PFSK-1 (cell line): ENCODE measurements at regions not wholly inside any gene's neighbourhood (a gene's known extent, or its start where the extent isn't known, plus 50 kb on each side); places are given as distances from the start of the nearest gene placed in this dataset.

Source experiments
- FOXP2 ChIP-seq: optimal IDR thresholded peaks from 2 replicates; pipeline ENCODE3; 2011; ENCODE audit warnings: borderline replicate concordance, control low read depth, inconsistent platforms; ENCODE audit not compliant: insufficient read depth; ENCODE audit errors: extremely low read length, extremely low read depth
- POLR2AphosphoS5 ChIP-seq: IDR thresholded peaks from 2 replicates; pipeline ENCODE4 v1.6.1; 2012; ENCODE audit warnings: low read depth, mild to moderate bottlenecking, control low read depth, low read length, moderate library complexity
- SIN3A ChIP-seq: IDR thresholded peaks from 2 replicates; pipeline ENCODE4 v1.6.1; 2012; ENCODE audit warnings: mild to moderate bottlenecking, low read length, moderate library complexity, borderline replicate concordance; ENCODE audit not compliant: insufficient read depth
- TAF1 ChIP-seq: IDR thresholded peaks from 2 replicates; pipeline ENCODE4 v1.6.1; 2012; ENCODE audit warnings: low read length, control low read depth, borderline replicate concordance; ENCODE audit not compliant: insufficient read depth
- TF ChIP-seq, protein P1 (sequence below), 2 experiments: IDR thresholded peaks; 2 replicates each; pipeline versions ENCODE4 v1.6.1 to v1.8.0; 2011 to 2012; ENCODE audit warnings: low read depth in 2 of 2, low read length in 2 of 2, control low read depth in 1 of 2, inconsistent platforms in 1 of 2, mild to moderate bottlenecking in 1 of 2, moderate library complexity in 1 of 2; ENCODE audit not compliant: insufficient read depth in 1 of 2

DNA sequence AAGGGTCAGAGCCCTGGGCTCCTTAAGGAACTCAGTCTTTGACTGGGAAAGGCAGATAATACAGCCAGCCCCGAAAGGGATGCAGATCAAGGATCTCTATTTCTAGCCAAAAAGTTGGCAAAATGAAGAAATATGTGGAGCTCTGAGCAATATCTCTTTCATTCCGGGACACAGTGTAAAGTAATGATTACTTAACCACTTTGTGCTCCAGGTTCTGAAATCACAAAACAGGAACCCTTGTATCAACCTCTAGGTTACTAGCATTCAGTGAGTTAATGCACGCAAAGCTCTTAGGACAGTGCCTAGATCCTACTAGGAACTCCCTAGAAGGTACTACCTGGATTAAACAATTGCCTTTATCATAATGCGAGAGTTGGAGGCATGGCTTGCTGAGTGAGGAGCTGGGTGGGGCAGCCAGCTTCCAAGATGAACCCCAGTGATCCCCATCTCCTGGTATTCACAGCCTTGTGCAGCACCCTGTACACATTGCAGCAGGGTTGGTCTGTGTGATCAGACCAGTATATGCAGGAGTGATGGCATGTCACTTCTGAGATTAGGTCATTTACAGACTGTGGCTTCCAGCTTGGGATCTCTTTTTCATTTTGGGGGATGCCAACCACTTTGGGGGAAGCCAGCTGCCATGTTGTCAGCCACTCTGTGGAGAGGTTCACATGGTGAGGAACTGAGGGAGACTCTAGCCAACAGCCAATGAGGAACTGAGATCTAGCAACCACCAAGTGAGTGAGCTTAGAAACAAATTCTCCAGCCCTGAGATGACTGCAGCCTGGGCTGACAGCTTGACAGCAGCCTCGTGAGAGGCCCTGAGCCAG is 103.1 kb upstream of the SLC44A1 start:
- TF ChIP-seq FOXP2 (no peak), SIN3A (no peak), TAF1 (no peak), POLR2AphosphoS5 (no peak)
- TF ChIP-seq, protein P1, sequence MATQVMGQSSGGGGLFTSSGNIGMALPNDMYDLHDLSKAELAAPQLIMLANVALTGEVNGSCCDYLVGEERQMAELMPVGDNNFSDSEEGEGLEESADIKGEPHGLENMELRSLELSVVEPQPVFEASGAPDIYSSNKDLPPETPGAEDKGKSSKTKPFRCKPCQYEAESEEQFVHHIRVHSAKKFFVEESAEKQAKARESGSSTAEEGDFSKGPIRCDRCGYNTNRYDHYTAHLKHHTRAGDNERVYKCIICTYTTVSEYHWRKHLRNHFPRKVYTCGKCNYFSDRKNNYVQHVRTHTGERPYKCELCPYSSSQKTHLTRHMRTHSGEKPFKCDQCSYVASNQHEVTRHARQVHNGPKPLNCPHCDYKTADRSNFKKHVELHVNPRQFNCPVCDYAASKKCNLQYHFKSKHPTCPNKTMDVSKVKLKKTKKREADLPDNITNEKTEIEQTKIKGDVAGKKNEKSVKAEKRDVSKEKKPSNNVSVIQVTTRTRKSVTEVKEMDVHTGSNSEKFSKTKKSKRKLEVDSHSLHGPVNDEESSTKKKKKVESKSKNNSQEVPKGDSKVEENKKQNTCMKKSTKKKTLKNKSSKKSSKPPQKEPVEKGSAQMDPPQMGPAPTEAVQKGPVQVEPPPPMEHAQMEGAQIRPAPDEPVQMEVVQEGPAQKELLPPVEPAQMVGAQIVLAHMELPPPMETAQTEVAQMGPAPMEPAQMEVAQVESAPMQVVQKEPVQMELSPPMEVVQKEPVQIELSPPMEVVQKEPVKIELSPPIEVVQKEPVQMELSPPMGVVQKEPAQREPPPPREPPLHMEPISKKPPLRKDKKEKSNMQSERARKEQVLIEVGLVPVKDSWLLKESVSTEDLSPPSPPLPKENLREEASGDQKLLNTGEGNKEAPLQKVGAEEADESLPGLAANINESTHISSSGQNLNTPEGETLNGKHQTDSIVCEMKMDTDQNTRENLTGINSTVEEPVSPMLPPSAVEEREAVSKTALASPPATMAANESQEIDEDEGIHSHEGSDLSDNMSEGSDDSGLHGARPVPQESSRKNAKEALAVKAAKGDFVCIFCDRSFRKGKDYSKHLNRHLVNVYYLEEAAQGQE (IDR thresholded peaks at IDR 0.05; ENCODE audit: insufficient read depth in 1 of 2, low read depth in 2 of 2, low read length in 2 of 2), result no peak

DNA sequence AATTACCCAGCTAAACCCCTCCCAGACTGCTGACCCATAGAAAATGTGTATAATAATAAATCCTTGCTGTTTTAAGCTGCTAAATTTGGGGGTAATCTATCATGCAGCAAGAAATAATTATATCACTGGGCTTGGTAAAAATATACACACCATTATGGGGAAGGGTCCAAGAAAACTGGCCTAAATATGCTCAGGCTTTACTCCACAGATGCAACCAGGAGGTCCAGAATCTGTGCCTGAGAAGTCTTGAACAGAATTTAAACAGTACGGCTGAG is 102.5 kb upstream of the SLC44A1 start:
- TF ChIP-seq, protein P1 (IDR thresholded peaks at IDR 0.05; ENCODE audit: insufficient read depth in 1 of 2, low read depth in 2 of 2, low read length in 2 of 2), result no peak
- TF ChIP-seq FOXP2, result no peak
- TF ChIP-seq POLR2AphosphoS5, result no peak
- no peak for TF ChIP-seq SIN3A
- no peak for TF ChIP-seq TAF1

DNA sequence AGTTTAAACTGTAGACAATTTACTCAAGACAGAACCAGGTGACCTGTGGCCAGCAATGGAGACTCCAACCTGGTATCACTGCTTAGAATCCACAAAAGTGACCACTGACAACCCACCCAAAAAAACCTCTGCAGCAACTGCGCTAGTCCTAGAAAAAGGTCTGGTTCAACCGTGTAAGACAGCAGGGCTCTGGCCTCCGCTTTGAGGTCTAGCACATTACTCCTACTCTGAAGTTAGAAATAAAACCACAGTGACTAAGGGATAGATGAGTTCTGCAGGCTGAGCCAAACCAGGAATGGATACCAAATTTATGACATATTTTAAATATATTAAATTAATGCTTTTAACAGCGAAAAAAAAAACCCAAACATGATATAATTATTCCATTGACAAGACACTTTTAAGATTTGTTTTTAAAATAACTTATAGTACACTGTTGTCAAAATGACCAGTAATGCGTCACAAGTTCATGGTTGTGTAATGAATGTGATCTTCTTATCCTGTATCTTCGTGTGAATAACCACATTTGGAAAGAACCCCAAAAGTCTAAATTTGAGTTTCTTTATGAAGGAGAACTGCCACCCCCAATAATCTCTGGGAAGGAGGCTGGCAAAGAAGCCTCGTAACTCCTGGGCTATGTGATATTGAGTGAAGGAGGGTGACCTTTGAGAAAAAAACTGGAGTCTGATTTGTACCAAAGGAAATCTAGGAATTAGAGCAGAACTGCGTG is 101.9 kb upstream of the SLC44A1 start:
- TF ChIP-seq SIN3A (no peak), FOXP2 (no peak), POLR2AphosphoS5 (no peak), TAF1 (no peak)
- TF ChIP-seq, protein P1 (IDR thresholded peaks at IDR 0.05; ENCODE audit: insufficient read depth in 1 of 2, low read depth in 2 of 2, low read length in 2 of 2), result no peak

DNA sequence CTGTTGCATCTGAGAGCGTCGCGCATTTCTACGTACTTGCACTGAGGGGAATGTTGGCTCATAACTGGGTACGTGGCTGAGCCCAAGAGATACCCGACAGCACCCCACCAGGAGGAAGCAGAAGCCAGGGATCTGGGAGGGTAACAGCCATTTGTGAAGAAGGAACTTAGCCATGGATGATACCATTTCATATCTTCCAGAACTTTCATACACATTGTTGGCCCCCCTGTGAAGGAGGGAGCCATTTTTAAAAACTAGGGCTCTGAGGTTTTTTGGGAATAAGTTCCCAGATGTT is 101.4 kb upstream of the SLC44A1 start:
- TF ChIP-seq FOXP2 (no peak), SIN3A (no peak), POLR2AphosphoS5 (no peak), TAF1 (no peak)
- TF ChIP-seq, protein P1 (IDR thresholded peaks at IDR 0.05; ENCODE audit: insufficient read depth in 1 of 2, low read depth in 2 of 2, low read length in 2 of 2), result no peak
